Panc1 (cell line): ENCODE measurements at regions not wholly inside any gene's neighbourhood (a gene's known extent, or its start where the extent isn't known, plus 50 kb on each side); places are given as distances from the start of the nearest gene placed in this dataset.

Experiments used
- ATAC-seq: fragments of 200-7000 bp; cut with Tn5 transposase; 2 replicates; pipeline ENCODE4 v1.9.1; 2020; ENCODE audit warnings: mild to moderate bottlenecking, moderate library complexity
- BruUV-seq: library from RNA; stranded (reverse); fragments of 400-500 nt; replicated peaks from 2 replicates; lab custom pipeline; 2021; lab: Mats Ljungman, UMichigan
- CTCF ChIA-PET: fragments of 300-600 bp; sonication (Branson Sonifier 250); formaldehyde crosslinking; loops from one replicate; lab custom pipeline; 2022; ENCODE audit warnings: antibody characterized with exemption; lab: Charles Lee
- POLR2A ChIA-PET: fragments of 300-600 bp; sonication (Branson Sonifier 250); formaldehyde crosslinking; loops from one replicate; lab custom pipeline; 2022; ENCODE audit warnings: antibody characterized with exemption; lab: Charles Lee
- DNase-seq: peaks from one replicate; pipeline ENCODE4 v3.0.0-alpha.2; 2010; ENCODE audit warnings: low read depth, low spot score
- H3K27ac ChIP-seq: 2 replicates; pipeline ENCODE4 v1.5.1; 2011; ENCODE audit warnings: mild to moderate bottlenecking, low read length, inconsistent platforms
- H3K27me3 ChIP-seq: fragments of 200-500 bp; sonication (Bioruptor generic); 2 replicates; pipeline ENCODE4 v1.6.0; 2014; ENCODE audit warnings: low read length, inconsistent platforms; ENCODE audit not compliant: control insufficient read depth, insufficient read depth
- H3K36me3 ChIP-seq: fragments of 200-500 bp; sonication (Bioruptor generic); 2 replicates; pipeline ENCODE4 v1.5.1; 2014; ENCODE audit warnings: inconsistent platforms, mild to moderate bottlenecking, low read length, moderate library complexity; ENCODE audit not compliant: control insufficient read depth, insufficient read depth
- H3K4me1 ChIP-seq: 2 replicates; pipeline ENCODE4 v1.5.1; 2011; ENCODE audit warnings: inconsistent platforms, mild to moderate bottlenecking, low read length, moderate library complexity; ENCODE audit not compliant: control insufficient read depth, insufficient read depth
- H3K4me3 ChIP-seq, 2 experiments: 2 replicates each; pipeline ENCODE4 v1.5.1; 2011 to 2012; ENCODE audit warnings: low read depth in 2 of 2, low read length in 2 of 2, mild to moderate bottlenecking in 2 of 2, inconsistent platforms in 1 of 2, moderate library complexity in 1 of 2
- H3K9me3 ChIP-seq: fragments of 200-500 bp; sonication (Bioruptor generic); 2 replicates; pipeline ENCODE4 v1.5.1; 2014; ENCODE audit warnings: low read depth, mild to moderate bottlenecking, inconsistent platforms, low read length, moderate library complexity; ENCODE audit not compliant: control insufficient read depth, insufficient read depth
- POLR2AphosphoS5 ChIP-seq: IDR thresholded peaks from 2 replicates; pipeline ENCODE4 v1.6.1; 2012; ENCODE audit warnings: mild to moderate bottlenecking, low read depth, low read length, moderate library complexity
- SIN3A ChIP-seq: IDR thresholded peaks from 2 replicates; pipeline ENCODE4 v1.6.1; 2012; ENCODE audit warnings: low read depth, mild to moderate bottlenecking, low read length, moderate library complexity, borderline replicate concordance; ENCODE audit not compliant: insufficient read depth
- TCF7L2 ChIP-seq: IDR thresholded peaks from 2 replicates; pipeline ENCODE4 v1.6.1; 2011; ENCODE audit warnings: mild to moderate bottlenecking, low read depth, low read length, inconsistent platforms
- in situ Hi-C: cut with HindIII; loops from 2 replicates; pipeline ENCODE4 v1.10.0; 2016; ENCODE audit warnings: low sequenced_read_pairs, low pct_unique_long_range_greater_than_20kb
- intact Hi-C: fragments of 100-400 bp; cut with micrococcal nuclease; formaldehyde crosslinking; loops from one replicate; pipeline ENCODE4 v1.10.0; 2022; ENCODE audit not compliant: unreplicated experiment
- TF ChIP-seq, protein P1 (sequence below): fragments of 450-650 bp; IDR thresholded peaks from 2 replicates; pipeline ENCODE4 v1.5.1; 2017; ENCODE audit warnings: mild to moderate bottlenecking
- TF ChIP-seq, protein P2 (sequence below), 2 experiments: IDR thresholded peaks; 2 replicates each; pipeline ENCODE4 v1.6.1; 2011 to 2012; ENCODE audit warnings: low read depth in 2 of 2, control low read depth in 1 of 2, low read length in 1 of 2, mild to moderate bottlenecking in 1 of 2, moderate library complexity in 1 of 2; ENCODE audit not compliant: insufficient read depth in 1 of 2

DNA sequence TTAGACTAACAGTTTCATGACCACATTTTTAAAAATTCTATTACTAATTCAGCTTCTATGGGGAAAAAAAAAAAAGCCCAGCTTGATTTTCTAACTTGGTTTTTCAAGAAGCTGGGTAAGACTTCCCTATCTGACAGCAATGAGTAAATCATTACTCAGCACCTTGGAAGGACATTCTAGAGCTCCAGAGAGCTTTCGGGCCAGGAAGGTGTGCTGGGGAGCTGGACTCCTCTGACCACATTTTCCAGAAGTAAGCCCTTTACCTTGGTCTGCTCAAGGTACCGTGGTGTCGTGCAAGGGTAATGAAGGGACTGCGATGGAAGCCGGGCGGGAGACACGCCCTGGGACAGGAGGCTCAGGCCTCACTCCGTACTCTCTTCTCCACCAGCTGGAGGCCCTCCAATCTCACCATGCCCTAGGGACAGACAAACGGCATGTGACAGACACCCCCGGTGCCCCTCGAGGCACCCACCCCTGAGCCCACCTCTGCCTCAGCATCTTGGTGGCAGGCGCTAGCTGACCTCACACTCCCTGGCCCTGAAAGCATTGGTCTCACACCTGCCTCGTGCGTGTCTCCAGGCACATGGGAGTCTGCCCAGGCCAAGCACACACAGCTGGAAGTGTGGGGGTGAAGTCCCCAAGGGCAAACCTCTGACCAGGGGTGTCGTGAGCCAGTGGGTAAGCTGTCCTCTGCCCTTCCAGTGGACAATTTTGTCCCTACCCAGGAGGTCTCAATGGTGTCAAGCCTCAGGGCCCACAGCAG lies 152.1 kb downstream of the OAT start:
- no peaks in the 10 kb centered on the region for H3K36me3 ChIP-seq
- TF ChIP-seq POLR2AphosphoS5 (no peak), SIN3A (no peak), TCF7L2 (no peak)
- TF ChIP-seq, protein P1, sequence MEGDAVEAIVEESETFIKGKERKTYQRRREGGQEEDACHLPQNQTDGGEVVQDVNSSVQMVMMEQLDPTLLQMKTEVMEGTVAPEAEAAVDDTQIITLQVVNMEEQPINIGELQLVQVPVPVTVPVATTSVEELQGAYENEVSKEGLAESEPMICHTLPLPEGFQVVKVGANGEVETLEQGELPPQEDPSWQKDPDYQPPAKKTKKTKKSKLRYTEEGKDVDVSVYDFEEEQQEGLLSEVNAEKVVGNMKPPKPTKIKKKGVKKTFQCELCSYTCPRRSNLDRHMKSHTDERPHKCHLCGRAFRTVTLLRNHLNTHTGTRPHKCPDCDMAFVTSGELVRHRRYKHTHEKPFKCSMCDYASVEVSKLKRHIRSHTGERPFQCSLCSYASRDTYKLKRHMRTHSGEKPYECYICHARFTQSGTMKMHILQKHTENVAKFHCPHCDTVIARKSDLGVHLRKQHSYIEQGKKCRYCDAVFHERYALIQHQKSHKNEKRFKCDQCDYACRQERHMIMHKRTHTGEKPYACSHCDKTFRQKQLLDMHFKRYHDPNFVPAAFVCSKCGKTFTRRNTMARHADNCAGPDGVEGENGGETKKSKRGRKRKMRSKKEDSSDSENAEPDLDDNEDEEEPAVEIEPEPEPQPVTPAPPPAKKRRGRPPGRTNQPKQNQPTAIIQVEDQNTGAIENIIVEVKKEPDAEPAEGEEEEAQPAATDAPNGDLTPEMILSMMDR, result no peak
- TF ChIP-seq, protein P2, sequence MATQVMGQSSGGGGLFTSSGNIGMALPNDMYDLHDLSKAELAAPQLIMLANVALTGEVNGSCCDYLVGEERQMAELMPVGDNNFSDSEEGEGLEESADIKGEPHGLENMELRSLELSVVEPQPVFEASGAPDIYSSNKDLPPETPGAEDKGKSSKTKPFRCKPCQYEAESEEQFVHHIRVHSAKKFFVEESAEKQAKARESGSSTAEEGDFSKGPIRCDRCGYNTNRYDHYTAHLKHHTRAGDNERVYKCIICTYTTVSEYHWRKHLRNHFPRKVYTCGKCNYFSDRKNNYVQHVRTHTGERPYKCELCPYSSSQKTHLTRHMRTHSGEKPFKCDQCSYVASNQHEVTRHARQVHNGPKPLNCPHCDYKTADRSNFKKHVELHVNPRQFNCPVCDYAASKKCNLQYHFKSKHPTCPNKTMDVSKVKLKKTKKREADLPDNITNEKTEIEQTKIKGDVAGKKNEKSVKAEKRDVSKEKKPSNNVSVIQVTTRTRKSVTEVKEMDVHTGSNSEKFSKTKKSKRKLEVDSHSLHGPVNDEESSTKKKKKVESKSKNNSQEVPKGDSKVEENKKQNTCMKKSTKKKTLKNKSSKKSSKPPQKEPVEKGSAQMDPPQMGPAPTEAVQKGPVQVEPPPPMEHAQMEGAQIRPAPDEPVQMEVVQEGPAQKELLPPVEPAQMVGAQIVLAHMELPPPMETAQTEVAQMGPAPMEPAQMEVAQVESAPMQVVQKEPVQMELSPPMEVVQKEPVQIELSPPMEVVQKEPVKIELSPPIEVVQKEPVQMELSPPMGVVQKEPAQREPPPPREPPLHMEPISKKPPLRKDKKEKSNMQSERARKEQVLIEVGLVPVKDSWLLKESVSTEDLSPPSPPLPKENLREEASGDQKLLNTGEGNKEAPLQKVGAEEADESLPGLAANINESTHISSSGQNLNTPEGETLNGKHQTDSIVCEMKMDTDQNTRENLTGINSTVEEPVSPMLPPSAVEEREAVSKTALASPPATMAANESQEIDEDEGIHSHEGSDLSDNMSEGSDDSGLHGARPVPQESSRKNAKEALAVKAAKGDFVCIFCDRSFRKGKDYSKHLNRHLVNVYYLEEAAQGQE (IDR thresholded peaks at IDR 0.05; ENCODE audit: insufficient read depth in 1 of 2, low read depth in 2 of 2, low read length in 1 of 2), result no peak
- ATAC-seq, result no peak
- H3K9me3 ChIP-seq, result no peaks in the 10 kb centered on the region
- H3K27ac ChIP-seq, result no peak overlapping the region
- no peaks in the 10 kb centered on the region for H3K4me1 ChIP-seq
- DNase-seq, result no peak
- no TSS peak for BruUV-seq
- ChIA-PET POLR2A (no interaction called here), CTCF (no interaction called here)
- H3K4me3 ChIP-seq, result no peak overlapping the region
- intact Hi-C loops, result no loop called here
- no peaks in the 10 kb centered on the region for H3K27me3 ChIP-seq
- in situ Hi-C loops, result no loop called here

DNA sequence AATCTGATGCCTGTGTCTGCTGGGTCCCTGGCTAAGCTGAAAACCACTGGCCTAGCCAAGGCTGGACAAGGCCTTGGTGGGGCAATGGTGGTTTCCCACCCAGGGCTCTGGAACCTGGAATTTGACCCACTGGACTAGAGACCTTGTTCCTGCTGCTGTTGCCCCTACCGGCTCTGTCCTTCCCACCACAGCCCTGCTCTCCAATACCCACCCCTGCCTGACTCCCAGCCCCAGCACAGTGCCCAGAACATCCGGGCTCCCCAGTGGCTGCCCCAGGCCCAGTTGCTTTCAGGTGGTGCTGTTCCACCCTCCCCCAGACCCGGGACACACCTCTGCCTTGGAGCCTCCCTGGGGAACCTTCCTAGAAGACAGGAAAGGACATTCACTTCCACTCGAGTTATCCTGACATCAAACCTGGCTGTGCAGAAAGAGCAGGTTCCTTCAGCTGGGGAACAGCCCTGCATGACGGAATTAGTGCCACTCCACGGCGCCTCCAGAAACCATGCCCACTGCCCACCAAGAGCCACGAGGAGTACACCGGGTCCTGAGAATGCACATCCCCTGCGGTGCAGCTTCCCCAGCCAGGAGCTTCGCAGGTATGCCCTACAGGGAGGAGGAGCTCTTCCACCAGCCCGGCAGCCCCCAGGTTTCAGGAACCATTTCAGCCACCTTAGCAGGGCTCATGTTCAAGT lies 152.8 kb downstream of the OAT start:
- Histone ChIP-seq H3K36me3 (no peaks in the 10 kb centered on the region), H3K27ac (no peak overlapping the region), H3K27me3 (no peaks in the 10 kb centered on the region), H3K9me3 (no peaks in the 10 kb centered on the region), H3K4me1 (no peaks in the 10 kb centered on the region), H3K4me3 (no peak overlapping the region)
- no TSS peak for BruUV-seq
- POLR2A ChIA-PET, result no interaction called here
- TF ChIP-seq, protein P2 (IDR thresholded peaks at IDR 0.05; ENCODE audit: insufficient read depth in 1 of 2, low read depth in 2 of 2, low read length in 1 of 2), result no peak
- no peak for TF ChIP-seq POLR2AphosphoS5
- no peak for TF ChIP-seq TCF7L2
- no peak for TF ChIP-seq SIN3A
- TF ChIP-seq, protein P1, result no peak
- ATAC-seq, result no peak
- DNase-seq, result no peak
- in situ Hi-C loops, result no loop called here
- CTCF ChIA-PET, result no interaction called here
- intact Hi-C loops, result no loop called here
